SK-N-SH treated with all-trans-retinoic acid at 6 μM for 48 hours (cell line): ENCODE measurements at regions not wholly inside any gene's neighbourhood (a gene's known extent, or its start where the extent isn't known, plus 50 kb on each side); places are given as distances from the start of the nearest gene placed in this dataset.

Experiments used
- ATAC-seq: fragments of 200-7000 bp; cut with Tn5 transposase; 3 replicates; pipeline ENCODE4 v1.9.1; 2020; ENCODE audit warnings: mild to moderate bottlenecking, moderate library complexity
- ARNTL ChIP-seq: fragments of 450-650 bp; formaldehyde crosslinking; IDR thresholded peaks from 2 replicates; pipeline ENCODE4 v1.5.0; 2020; ENCODE audit warnings: low read depth, mild to moderate bottlenecking, moderate library complexity, borderline replicate concordance
- BACH2 ChIP-seq: fragments of 250-450 bp; sonication (Bioruptor Pico); IDR thresholded peaks from 2 replicates; pipeline ENCODE4 v1.9.0; 2021; ENCODE audit warnings: mild to moderate bottlenecking, borderline replicate concordance
- ESRRG ChIP-seq: fragments of 250-450 bp; sonication (Bioruptor Pico); IDR thresholded peaks from 2 replicates; pipeline ENCODE4 v1.6.1; 2021; ENCODE audit warnings: mild to moderate bottlenecking
- GLIS3 ChIP-seq: fragments of 250-450 bp; sonication (Bioruptor Pico); IDR thresholded peaks from 2 replicates; pipeline ENCODE4 v1.5.0; 2020; ENCODE audit warnings: mild to moderate bottlenecking, moderate library complexity
- OSR1 ChIP-seq: fragments of 250-450 bp; sonication (Bioruptor Pico); IDR thresholded peaks from 2 replicates; pipeline ENCODE4 v1.8.0; 2022; ENCODE audit warnings: moderate library complexity, mild to moderate bottlenecking, inconsistent platforms
- RARB ChIP-seq: fragments of 250-450 bp; sonication (Bioruptor Pico); IDR thresholded peaks from 2 replicates; pipeline ENCODE4 v1.8.0; 2021; ENCODE audit warnings: mild to moderate bottlenecking, moderate library complexity
- SNAI2 ChIP-seq: fragments of 250-450 bp; sonication (Bioruptor Pico); IDR thresholded peaks from 2 replicates; pipeline ENCODE4 v1.5.0; 2020; ENCODE audit warnings: mild to moderate bottlenecking, moderate library complexity
- TOX ChIP-seq: fragments of 250-450 bp; sonication (Bioruptor Pico); IDR thresholded peaks from 2 replicates; pipeline ENCODE4 v1.8.0; 2021; ENCODE audit warnings: mild to moderate bottlenecking, moderate library complexity, borderline replicate concordance
- ZC3H10 ChIP-seq: fragments of 250-450 bp; sonication (Bioruptor Pico); IDR thresholded peaks from 2 replicates; pipeline ENCODE4 v1.5.1; 2021; ENCODE audit warnings: mild to moderate bottlenecking, moderate library complexity
- ZFP3 ChIP-seq: fragments of 250-450 bp; sonication (Bioruptor Pico); IDR thresholded peaks from 2 replicates; pipeline ENCODE4 v1.5.0; 2020; ENCODE audit warnings: mild to moderate bottlenecking, moderate library complexity
- ZFP30 ChIP-seq: fragments of 450-650 bp; formaldehyde crosslinking; IDR thresholded peaks from 2 replicates; pipeline ENCODE4 v1.5.0; 2022; ENCODE audit warnings: mild to moderate bottlenecking, moderate library complexity
- ZNF565 ChIP-seq: fragments of 450-650 bp; formaldehyde crosslinking; conservative IDR thresholded peaks from 2 replicates; pipeline ENCODE4 v1.5.0; 2020; ENCODE audit warnings: low read depth, mild to moderate bottlenecking, moderate library complexity
- ZNF8 ChIP-seq: fragments of 450-650 bp; formaldehyde crosslinking; IDR thresholded peaks from 2 replicates; pipeline ENCODE4 v1.5.0; 2020; ENCODE audit warnings: mild to moderate bottlenecking, moderate library complexity
- TF ChIP-seq, protein P1 (sequence below): fragments of 250-450 bp; sonication (Bioruptor Pico); IDR thresholded peaks from 2 replicates; pipeline ENCODE4 v1.5.1; 2021; ENCODE audit warnings: mild to moderate bottlenecking, moderate library complexity
- TF ChIP-seq, protein P2 (sequence below): fragments of 250-450 bp; sonication (Bioruptor Pico); IDR thresholded peaks from 2 replicates; pipeline ENCODE4 v1.8.0; 2020; ENCODE audit warnings: mild to moderate bottlenecking, moderate library complexity, borderline replicate concordance
- TF ChIP-seq, protein P3 (sequence below): fragments of 250-450 bp; sonication (Bioruptor Pico); IDR thresholded peaks from 2 replicates; pipeline ENCODE4 v1.8.0; 2021; ENCODE audit warnings: low read depth, mild to moderate bottlenecking, moderate library complexity, borderline replicate concordance
- TF ChIP-seq, protein P4 (sequence below): fragments of 250-450 bp; sonication (Bioruptor Pico); IDR thresholded peaks from 2 replicates; pipeline ENCODE4 v1.5.0; 2020; ENCODE audit warnings: mild to moderate bottlenecking, moderate library complexity
- TF ChIP-seq, protein P5 (sequence below): fragments of 250-450 bp; sonication (Bioruptor Pico); IDR thresholded peaks from 2 replicates; pipeline ENCODE4 v1.5.1; 2020; ENCODE audit warnings: low read depth, mild to moderate bottlenecking, moderate library complexity

DNA sequence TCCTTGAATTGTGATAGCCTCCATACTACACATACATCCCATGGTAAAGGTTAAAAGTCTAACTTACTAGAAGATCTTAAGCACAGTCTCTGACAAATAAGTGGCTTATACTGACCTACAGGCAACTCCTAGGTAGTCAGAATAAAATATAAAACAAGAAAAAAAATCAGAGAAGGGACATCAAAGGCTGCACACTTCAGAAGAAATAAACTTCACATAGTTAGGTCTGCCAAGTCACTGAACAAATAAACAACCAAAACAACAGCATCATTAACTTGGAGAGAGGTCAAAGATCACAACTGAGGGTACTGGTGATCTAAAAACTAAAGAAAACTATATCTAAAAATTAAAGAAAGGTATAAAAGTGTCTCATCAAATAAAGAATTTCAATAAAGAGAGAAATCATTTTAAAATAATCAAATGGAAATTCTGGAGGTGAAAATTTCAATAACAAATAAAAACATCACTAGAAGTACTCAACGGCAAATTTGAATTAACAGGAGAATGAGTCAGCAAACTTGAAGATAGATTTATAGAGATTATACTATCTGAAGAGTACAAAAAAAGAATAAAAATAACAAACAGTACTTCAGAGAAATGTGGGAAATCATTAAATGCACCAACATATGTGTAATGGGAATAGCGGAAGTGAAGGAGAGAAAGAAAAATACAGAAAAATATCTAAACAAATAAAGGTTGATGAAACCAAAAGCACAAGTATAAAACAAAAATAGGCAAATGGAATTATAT, 88.0 kb upstream of the UST start:
- no peak for TF ChIP-seq SNAI2 (CRISPR knock-in tag)
- TF ChIP-seq ESRRG (CRISPR knock-in tag): no peak
- TF ChIP-seq ZFP3: no peak
- no peak for TF ChIP-seq OSR1 (CRISPR knock-in tag)
- no peak for ATAC-seq

DNA sequence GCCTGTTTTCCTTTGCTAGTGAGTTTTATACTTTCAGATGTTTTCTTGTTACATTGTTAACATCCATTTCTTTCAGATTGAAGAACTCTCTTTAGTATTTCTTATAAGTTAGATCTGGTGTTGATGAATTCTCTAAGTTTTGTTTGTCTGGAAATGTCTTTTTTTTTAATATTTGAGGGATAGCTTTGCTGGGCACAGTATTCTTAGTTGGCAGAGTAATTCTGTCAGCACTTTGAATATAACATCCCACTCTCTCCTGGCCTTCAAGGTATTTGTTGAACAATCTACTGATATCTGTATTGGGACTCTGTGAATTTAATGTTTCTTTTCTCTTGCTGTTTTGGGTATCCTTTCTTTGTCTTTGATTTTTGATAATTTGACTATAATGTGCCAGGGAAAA, 79.4 kb upstream of the UST start:
- TF ChIP-seq, protein P1, sequence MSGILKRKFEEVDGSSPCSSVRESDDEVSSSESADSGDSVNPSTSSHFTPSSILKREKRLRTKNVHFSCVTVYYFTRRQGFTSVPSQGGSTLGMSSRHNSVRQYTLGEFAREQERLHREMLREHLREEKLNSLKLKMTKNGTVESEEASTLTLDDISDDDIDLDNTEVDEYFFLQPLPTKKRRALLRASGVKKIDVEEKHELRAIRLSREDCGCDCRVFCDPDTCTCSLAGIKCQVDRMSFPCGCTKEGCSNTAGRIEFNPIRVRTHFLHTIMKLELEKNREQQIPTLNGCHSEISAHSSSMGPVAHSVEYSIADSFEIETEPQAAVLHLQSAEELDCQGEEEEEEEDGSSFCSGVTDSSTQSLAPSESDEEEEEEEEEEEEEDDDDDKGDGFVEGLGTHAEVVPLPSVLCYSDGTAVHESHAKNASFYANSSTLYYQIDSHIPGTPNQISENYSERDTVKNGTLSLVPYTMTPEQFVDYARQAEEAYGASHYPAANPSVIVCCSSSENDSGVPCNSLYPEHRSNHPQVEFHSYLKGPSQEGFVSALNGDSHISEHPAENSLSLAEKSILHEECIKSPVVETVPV (CRISPR knock-in tag): no peak
- TF ChIP-seq RARB: no peak
- TF ChIP-seq, protein P2, sequence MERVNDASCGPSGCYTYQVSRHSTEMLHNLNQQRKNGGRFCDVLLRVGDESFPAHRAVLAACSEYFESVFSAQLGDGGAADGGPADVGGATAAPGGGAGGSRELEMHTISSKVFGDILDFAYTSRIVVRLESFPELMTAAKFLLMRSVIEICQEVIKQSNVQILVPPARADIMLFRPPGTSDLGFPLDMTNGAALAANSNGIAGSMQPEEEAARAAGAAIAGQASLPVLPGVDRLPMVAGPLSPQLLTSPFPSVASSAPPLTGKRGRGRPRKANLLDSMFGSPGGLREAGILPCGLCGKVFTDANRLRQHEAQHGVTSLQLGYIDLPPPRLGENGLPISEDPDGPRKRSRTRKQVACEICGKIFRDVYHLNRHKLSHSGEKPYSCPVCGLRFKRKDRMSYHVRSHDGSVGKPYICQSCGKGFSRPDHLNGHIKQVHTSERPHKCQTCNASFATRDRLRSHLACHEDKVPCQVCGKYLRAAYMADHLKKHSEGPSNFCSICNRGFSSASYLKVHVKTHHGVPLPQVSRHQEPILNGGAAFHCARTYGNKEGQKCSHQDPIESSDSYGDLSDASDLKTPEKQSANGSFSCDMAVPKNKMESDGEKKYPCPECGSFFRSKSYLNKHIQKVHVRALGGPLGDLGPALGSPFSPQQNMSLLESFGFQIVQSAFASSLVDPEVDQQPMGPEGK (CRISPR knock-in tag): no peak
- TF ChIP-seq ARNTL (CRISPR knock-in tag): no peak
- no peak for TF ChIP-seq TOX (CRISPR knock-in tag)
- TF ChIP-seq BACH2 (CRISPR knock-in tag): no peak
- no peak for TF ChIP-seq ZC3H10 (CRISPR knock-in tag)
- TF ChIP-seq ZNF565: no peak
- no peak for TF ChIP-seq OSR1 (CRISPR knock-in tag)
- TF ChIP-seq GLIS3 (CRISPR knock-in tag): no peak
- TF ChIP-seq, protein P3, sequence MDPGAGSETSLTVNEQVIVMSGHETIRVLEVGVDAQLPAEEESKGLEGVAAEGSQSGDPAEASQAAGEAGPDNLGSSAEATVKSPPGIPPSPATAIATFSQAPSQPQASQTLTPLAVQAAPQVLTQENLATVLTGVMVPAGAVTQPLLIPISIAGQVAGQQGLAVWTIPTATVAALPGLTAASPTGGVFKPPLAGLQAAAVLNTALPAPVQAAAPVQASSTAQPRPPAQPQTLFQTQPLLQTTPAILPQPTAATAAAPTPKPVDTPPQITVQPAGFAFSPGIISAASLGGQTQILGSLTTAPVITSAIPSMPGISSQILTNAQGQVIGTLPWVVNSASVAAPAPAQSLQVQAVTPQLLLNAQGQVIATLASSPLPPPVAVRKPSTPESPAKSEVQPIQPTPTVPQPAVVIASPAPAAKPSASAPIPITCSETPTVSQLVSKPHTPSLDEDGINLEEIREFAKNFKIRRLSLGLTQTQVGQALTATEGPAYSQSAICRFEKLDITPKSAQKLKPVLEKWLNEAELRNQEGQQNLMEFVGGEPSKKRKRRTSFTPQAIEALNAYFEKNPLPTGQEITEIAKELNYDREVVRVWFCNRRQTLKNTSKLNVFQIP (CRISPR knock-in tag): no peak
- TF ChIP-seq, protein P4, sequence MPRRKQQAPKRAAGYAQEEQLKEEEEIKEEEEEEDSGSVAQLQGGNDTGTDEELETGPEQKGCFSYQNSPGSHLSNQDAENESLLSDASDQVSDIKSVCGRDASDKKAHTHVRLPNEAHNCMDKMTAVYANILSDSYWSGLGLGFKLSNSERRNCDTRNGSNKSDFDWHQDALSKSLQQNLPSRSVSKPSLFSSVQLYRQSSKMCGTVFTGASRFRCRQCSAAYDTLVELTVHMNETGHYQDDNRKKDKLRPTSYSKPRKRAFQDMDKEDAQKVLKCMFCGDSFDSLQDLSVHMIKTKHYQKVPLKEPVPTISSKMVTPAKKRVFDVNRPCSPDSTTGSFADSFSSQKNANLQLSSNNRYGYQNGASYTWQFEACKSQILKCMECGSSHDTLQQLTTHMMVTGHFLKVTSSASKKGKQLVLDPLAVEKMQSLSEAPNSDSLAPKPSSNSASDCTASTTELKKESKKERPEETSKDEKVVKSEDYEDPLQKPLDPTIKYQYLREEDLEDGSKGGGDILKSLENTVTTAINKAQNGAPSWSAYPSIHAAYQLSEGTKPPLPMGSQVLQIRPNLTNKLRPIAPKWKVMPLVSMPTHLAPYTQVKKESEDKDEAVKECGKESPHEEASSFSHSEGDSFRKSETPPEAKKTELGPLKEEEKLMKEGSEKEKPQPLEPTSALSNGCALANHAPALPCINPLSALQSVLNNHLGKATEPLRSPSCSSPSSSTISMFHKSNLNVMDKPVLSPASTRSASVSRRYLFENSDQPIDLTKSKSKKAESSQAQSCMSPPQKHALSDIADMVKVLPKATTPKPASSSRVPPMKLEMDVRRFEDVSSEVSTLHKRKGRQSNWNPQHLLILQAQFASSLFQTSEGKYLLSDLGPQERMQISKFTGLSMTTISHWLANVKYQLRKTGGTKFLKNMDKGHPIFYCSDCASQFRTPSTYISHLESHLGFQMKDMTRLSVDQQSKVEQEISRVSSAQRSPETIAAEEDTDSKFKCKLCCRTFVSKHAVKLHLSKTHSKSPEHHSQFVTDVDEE: no peak
- no peak for ATAC-seq

DNA sequence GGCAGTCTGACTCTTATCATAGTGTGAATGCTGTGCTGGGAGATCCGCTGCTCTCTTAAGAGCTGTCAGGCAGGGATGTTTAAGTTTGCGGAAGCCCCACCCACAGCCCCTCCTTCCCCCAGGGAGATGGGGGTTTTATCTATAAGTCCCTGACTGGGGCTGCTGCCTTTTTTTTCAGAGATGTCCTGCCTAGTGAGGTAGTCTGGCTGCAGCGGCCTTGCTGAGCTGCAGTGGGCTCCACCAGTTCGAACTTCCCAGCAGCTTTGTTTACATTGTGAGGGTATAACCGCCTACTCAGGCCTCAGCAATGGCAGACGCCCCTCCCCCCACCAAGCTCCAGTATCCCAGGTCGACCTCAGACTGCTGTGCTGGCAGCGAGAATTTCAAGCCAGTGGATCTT, 75.7 kb upstream of the UST start:
- no peak for ATAC-seq
- TF ChIP-seq ZFP30 (CRISPR knock-in tag): no peak
- no peak for TF ChIP-seq TOX (CRISPR knock-in tag)
- no peak for TF ChIP-seq ZC3H10 (CRISPR knock-in tag)
- TF ChIP-seq, protein P4: no peak
- TF ChIP-seq OSR1 (CRISPR knock-in tag): no peak
- TF ChIP-seq ZNF8 (CRISPR knock-in tag): no peak
- TF ChIP-seq, protein P3 (CRISPR knock-in tag): no peak
- TF ChIP-seq, protein P1 (CRISPR knock-in tag): no peak
- TF ChIP-seq SNAI2 (CRISPR knock-in tag): no peak
- TF ChIP-seq, protein P5, sequence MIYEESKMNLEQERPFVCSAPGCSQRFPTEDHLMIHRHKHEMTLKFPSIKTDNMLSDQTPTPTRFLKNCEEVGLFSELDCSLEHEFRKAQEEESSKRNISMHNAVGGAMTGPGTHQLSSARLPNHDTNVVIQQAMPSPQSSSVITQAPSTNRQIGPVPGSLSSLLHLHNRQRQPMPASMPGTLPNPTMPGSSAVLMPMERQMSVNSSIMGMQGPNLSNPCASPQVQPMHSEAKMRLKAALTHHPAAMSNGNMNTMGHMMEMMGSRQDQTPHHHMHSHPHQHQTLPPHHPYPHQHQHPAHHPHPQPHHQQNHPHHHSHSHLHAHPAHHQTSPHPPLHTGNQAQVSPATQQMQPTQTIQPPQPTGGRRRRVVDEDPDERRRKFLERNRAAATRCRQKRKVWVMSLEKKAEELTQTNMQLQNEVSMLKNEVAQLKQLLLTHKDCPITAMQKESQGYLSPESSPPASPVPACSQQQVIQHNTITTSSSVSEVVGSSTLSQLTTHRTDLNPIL: no peak
- TF ChIP-seq ZFP3: no peak
